ENCODE measurements at regions not wholly inside any gene's neighbourhood (a gene's known extent, or its start where the extent isn't known, plus 50 kb on each side); places are given as distances from the start of the nearest gene placed in this dataset.
A peak's percentile ranks its signal among the peaks of the same experiment; 100 is the strongest.

- DNase-seq (ENCODE audit: low spot score): no peak
These were observed 240.4 kb upstream of the PGRMC2 start for GRCh38 chr4:128527946-128528576.

GRCh38 chr4:128527351-128527750 lies 239.7 kb upstream of the PGRMC2 start:
- DNase-seq (ENCODE audit: low spot score): peak; percentile 6

DNA sequence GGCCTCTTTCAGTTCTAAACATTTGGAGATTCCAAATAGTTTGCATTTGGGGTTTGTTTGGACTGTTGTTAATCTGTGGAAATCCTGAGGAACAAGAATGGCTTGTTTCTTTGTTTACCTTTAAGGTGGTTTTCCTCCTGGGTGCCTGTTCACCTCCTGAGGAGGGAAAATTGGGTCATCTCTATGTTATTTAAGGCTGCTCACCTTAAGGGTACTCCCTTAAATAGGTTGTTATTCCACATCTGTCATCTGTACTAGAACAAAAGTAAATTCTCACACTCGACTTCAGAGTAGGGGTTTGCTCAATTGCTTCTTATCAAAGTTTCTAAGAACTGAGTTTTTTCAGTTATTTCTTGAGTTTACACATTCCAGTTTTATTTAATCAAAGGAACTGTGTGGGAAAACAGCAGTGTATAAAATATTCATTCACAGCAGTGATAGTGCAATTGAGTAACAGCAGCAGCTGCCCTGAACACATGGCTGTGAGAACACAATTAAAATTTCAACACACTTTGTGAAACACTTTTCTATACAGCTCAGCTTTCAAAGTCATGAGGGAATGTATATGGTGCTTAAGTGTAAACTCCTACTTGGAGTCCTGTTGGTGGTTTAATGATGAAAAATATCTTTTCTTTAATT lies 238.5 kb upstream of the PGRMC2 start:
- DNase-seq (ENCODE audit: low spot score): no peak

- DNase-seq (ENCODE audit: low spot score): no peak
These were observed 237.8 kb upstream of the PGRMC2 start for GRCh38 chr4:128525387-128525786.

- peak; percentile 85 for DNase-seq (ENCODE audit: low spot score)
These were observed 236.7 kb upstream of the PGRMC2 start for GRCh38 chr4:128524311-128524710.

- DNase-seq (ENCODE audit: low spot score): no peak
These were observed 234.1 kb upstream of the PGRMC2 start for GRCh38 chr4:128521648-128522111.

DNA sequence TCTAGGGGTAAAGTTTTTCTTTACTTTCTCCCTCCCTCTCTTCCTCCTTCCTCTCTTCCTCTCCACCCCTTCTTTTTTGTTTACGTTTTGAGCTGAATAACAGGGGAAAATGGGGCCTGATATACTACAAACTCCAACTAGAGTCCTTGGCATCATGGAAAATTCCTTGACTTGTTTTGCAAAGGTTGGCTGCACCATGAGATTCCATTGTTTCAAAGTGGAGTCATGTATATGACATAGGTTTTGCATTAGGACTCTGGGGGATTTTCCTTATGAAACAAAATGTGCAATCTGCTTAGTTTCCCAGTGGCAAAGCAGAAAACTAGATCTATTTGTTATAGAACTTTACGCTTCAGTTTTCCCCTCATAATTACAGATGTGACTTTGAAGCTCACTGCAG lies 233.5 kb upstream of the PGRMC2 start:
- no peak for DNase-seq (ENCODE audit: low spot score)

GRCh38 chr4:128519163-128519830 lies 231.7 kb upstream of the PGRMC2 start:
- no peak for DNase-seq (ENCODE audit: low spot score)

DNA sequence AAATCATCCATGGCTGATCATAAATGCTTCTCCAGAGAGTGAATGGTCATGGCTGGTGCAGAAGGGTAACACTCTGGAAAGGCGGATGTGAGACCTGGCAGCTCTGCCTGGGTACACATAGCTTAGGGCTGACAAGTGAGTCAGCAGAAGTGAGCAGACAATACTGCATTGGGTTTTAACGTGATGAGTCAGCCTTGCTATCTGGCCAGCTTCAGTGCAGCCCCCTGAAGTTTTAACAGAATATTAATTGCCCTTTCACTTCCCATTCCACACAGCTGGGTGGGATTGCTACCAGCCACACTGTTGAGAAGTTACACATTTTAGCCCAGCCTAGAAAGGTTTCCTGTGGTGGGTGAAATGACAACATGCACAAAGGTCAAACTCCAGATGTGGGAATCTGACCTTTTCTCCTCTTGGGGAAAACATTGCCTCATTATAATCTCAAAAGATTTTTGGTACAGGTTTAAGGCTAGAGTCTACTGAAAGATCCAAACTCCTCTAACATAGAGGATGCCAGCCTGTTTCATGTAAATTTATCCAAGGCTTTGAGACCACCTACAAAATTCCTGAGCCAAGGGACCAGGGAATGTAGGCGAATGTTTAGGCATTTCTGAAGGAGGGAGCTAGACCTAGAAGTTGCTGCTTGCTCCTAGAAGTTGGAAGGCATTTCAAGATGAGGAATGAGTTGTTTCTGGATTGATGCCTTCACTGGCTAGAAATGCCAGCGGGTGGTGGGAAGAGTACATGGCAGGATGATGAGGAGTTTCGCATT lies 230.3 kb upstream of the PGRMC2 start:
- peak; percentile 83 for DNase-seq (ENCODE audit: low spot score)

DNA sequence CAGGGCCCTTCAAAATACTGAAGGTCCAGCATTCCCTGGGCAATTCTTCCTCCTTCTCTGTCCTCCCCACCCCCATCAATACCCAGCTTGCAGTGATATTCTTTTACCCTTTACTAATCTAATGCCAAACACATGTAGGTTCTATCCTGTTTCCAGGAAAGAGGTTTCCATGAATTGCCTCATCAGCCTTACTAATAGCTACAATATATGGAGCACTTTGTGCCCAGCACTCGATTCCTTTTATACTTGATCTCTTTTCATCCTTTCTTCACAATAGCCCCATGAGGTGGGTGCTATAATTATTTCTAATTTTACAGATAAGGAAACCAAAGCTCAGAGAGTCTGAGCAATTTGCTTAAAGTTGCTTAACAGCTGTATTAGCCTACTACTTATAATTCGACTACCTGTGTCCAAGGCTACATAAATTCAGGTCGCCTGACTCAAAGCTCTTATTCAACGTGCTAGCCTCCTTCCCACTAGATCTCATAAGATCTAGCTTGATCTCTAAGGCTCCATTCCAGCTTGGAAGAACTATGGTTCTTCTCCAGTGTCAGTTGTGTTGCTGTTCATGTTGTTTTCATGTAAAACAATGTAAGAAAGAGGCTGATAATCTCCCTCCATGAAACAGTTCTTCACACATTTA lies 229.6 kb upstream of the PGRMC2 start:
- DNase-seq (ENCODE audit: low spot score): peak; percentile 23

DNA sequence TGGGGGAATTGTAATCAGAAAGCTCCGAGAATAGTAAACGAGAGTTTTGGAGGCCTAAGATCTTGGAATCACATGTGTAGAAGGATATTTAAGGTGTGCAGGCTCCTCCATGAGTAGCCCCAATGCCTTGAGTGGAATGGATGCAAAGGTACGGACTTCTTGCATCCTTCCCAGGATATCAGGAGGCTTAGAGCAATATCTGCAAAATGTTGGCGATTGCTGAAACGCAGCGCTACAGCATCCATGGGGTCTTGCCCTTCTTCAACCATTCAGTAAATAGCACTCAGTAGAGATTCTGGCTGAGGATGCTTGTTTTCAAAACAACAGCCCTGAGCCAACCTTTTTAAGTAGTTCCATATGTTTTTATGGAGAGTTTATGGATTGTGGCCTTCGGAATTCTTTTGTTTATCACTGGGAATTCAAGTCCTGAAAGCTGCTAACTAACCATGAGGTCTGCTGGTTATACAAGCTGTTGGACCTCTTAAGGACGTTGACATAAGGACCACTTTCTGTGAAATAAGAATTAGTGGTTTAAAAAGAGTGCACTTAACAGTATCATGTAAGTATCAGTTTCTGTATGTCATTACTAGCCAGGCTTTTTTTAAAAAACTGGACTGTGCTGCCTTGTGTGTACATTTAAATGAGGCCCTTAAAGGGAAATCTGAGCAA lies 228.8 kb upstream of the PGRMC2 start:
- peak; percentile 54 for DNase-seq (ENCODE audit: low spot score)

DNA sequence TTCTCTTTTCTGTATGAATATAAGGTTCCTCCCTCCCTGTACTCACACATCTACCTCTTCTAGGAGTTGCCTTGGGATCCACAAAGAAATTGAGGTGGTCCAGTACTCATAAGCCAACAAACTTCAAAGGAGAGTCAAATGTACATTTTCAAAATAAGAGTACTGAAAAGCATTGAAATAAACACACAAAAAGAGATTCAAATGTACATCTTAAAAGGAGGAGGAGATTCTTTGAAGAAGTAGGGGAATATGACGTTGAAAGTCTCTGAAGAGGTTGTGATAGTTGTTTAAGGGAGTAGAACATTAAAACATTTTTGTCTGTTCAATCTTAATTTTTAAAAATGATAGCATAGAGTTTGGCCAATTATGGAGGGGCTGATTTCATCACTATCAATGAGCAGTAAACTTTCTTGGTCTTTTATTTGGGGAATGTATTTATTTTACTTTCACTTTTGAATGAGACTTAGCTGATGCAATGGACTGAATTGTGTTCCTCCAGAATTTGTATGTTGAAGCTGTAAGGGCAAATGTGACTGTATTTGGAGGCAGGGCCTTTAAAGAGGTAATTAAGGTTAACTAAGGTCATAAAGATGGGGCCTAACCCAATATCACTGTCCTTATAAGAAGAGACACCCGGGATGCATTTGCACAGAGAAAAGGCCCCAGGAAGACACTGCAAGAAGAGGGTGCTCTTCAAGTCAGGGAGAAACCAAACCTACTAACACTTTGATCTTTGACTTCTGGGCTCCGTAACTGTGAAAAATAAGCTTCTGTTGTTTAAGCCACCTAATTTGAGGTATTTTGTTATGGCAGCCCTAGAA lies 226.3 kb upstream of the PGRMC2 start:
- DNase-seq (ENCODE audit: low spot score): no peak

- peak; percentile 50 for DNase-seq (ENCODE audit: low spot score)
These were observed 225.2 kb upstream of the PGRMC2 start for GRCh38 chr4:128512767-128513322.

- DNase-seq (ENCODE audit: low spot score): peak; percentile 65
These were observed 224.5 kb upstream of the PGRMC2 start for GRCh38 chr4:128512161-128512560.

DNA sequence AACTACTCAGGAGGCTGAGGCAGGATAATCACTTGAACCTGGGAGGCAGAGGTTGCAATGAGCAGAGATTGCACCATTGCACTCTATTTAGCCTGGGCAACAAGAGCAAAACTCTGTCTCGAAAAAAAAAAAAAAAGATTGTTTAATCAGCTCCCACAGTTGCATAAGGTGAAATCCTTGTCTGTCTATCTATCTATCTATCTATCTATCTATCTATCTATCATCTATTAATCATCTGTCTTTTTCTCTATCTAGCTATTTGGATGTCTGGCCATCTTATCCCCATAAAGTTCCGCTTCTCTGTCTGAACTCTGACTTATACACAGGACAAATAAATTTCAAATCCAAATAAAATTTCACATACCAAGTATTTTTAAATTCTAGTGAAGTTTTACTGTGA lies 223.2 kb upstream of the PGRMC2 start:
- DNase-seq (ENCODE audit: low spot score): no peak

DNA sequence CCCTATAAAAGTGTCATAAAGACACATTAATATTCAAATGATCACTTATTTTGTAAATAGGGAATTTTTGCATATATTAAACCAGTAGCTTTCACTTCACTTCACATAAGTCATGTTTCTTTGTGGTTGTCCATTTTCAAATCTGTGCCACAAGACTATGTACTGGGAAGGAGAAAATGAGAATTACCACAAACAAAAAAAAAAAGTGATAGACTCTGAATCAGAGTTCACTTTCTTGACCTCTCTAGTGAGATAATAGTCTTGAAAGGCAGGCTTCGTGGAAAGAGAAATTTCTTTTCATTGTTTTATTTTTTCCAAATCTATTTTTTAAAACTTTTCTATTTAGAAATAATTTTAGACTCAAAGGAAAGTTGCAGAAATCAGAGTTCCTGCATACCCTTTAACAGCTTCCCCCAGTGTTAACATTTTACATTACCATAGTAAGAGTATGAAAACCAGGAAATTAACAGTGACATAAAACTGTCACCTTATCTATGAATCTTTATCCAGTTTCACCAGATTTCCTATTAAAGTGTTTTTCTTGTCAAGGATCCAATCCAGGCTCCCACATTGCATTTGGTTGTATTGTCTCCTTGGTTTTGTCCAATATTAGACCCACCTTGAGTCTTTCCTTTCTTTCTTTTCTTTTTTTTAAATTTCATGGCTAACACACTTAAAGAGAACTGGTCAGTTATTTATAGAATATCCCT lies 215.4 kb upstream of the PGRMC2 start:
- DNase-seq (ENCODE audit: low spot score): no peak

GRCh38 chr4:128501239-128501638 lies 213.6 kb upstream of the PGRMC2 start:
- no peak for DNase-seq (ENCODE audit: low spot score)

DNA sequence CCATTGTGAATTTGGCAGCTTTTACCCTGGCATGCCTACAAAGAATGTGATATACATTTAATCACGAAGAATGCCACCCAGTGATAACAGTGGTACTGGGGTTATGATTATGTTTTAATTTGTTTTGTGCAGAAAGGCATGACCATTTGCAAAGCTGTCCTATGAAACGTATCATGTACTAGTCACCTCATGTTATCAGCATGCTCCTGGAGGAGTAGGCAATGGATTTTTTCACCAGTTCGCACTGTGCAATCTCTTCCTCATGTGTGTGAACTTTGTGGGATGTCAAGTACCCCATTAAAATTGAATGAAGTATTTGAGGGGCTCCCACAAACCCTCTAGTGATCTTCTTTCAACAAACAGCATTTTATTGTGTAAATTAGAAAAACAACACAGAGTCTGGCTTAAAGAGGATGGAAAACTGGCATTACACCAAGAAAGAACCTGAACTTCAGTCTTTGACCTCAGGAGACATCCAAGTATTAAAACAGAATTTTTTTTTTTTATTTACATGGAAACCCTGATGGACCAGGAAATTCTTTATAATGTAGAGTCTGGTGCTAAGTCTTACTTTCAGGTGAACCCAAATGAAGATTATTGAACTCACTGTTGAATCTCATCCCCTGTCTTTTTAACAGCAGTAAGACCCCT lies 200.6 kb upstream of the PGRMC2 start:
- DNase-seq (ENCODE audit: low spot score): no peak

DNA sequence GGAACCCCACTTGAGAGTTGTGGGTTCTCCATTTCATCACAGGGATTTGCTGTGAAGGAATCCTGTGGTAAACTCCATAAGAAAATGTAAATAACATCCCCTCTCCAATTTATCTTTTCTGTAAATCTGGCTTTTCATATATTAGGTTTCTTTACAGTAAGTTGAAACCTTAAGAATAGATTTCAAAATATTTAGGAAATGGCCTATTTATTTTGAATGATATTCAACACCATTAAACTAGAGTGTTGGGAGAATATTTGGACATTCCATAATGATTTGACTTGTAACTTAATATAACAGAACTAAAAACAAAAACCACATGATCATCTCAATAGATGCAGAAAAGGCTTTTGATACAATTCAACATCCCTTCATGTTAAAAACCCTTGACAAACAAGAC lies 197.3 kb upstream of the PGRMC2 start:
- DNase-seq (ENCODE audit: low spot score): no peak
